MCF 10A (cell line): ENCODE measurements at regions not wholly inside any gene's neighbourhood (a gene's known extent, or its start where the extent isn't known, plus 50 kb on each side); places are given as distances from the start of the nearest gene placed in this dataset.

Experiments
- BruUV-seq: library from RNA; stranded (reverse); fragments of 400-500 nt; replicated peaks from 2 replicates; lab custom pipeline; 2021; lab: Mats Ljungman, UMichigan
- CTCF ChIA-PET: fragments of 300-600 bp; sonication (Branson Sonifier 250); formaldehyde crosslinking; extraction: SDS; loops from one replicate; lab custom pipeline; 2021; ENCODE audit warnings: antibody characterized with exemption, inconsistent platforms; lab: Yijun Ruan, JAX
- POLR2A ChIA-PET: fragments of 300-600, 350-650 bp; sonication (Branson Sonifier 250); formaldehyde crosslinking; extraction: SDS; loops from one replicate; lab custom pipeline; 2020; ENCODE audit warnings: antibody characterized with exemption, inconsistent platforms; lab: Yijun Ruan, JAX
- DNase-seq: peaks from one replicate; pipeline ENCODE4 v3.0.0-alpha.2; 2018; ENCODE audit not compliant: unreplicated experiment
- H3K27ac Mint-ChIP-seq: one replicate; pipeline ENCODE4 v1.8.0; 2022; ENCODE audit warnings: mild to moderate bottlenecking, low read depth, mixed read lengths; ENCODE audit not compliant: unreplicated experiment
- H3K27me3 Mint-ChIP-seq: one replicate; pipeline ENCODE4 v1.8.0; 2022; ENCODE audit warnings: mixed read lengths; ENCODE audit not compliant: insufficient read depth, unreplicated experiment
- H3K36me3 Mint-ChIP-seq: one replicate; pipeline ENCODE4 v1.8.0; 2022; ENCODE audit warnings: mild to moderate bottlenecking, moderate library complexity, mixed read lengths; ENCODE audit not compliant: insufficient read depth, unreplicated experiment
- H3K4me1 Mint-ChIP-seq: one replicate; pipeline ENCODE4 v1.8.0; 2022; ENCODE audit warnings: mixed read lengths; ENCODE audit not compliant: insufficient read depth, unreplicated experiment
- H3K4me3 Mint-ChIP-seq: one replicate; pipeline ENCODE4 v1.8.0; 2022; ENCODE audit warnings: mild to moderate bottlenecking, moderate library complexity, mixed read lengths; ENCODE audit not compliant: unreplicated experiment
- H3K9me3 Mint-ChIP-seq: one replicate; pipeline ENCODE4 v1.8.0; 2022; ENCODE audit warnings: mixed read lengths; ENCODE audit not compliant: unreplicated experiment
- intact Hi-C: fragments of 100-400 bp; cut with micrococcal nuclease; formaldehyde crosslinking; loops from 2 replicates; pipeline ENCODE4 v1.14.1; 2022
- TF ChIP-seq, protein P1 (sequence below): fragments of 200-600 bp; IDR thresholded peaks from one replicate; pipeline ENCODE4 v1.8.0; 2022; ENCODE audit warnings: antibody characterized with exemption, mild to moderate bottlenecking; ENCODE audit not compliant: unreplicated experiment

DNA sequence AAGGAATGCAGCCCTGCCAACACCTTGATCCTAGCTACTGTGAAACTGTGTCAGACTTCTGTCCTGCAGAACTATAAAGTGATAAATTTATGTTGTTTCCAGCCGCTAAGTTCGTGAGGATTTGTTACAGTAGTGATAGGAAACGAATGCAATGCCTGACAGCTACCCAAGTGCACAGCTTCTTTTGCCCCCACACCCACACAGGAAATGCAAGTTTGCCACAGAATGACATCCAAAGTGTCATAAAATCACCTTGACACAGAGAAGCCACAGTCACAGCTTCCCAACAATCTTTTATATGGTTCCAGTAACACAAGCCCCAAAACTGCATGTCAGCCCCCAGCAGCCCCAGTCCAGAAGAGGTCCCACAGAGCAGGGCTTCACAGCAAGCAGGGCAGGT is 216.9 kb upstream of the S100G start:
- no peak for DNase-seq
- ChIA-PET CTCF (interaction anchor here (0.5 to 2.0 kb wide), 2 partner anchors 12 to 197 kb away, joined by 4 to 8 read pairs; no protein-coding TSS in a partner anchor), POLR2A (interaction anchor here (0.6 kb wide), 2 partner anchors 253 to 539 kb away, joined by 3 read pairs; no protein-coding TSS in a partner anchor)
- intact Hi-C loops: loop anchor here (10.0 kb wide), 1 partner anchor 578 kb away; the partner anchor contains the start of gene AP1S2
- no TSS peak for BruUV-seq
- no peak overlapping the region for H3K4me3 Mint-ChIP-seq
- no peaks in the 10 kb centered on the region for H3K4me1 Mint-ChIP-seq
- no peaks in the 10 kb centered on the region for H3K36me3 Mint-ChIP-seq
- no peaks in the 10 kb centered on the region for H3K9me3 Mint-ChIP-seq
- H3K27me3 Mint-ChIP-seq: peaks cover 18% of the 10 kb centered on the region
- TF ChIP-seq, protein P1, sequence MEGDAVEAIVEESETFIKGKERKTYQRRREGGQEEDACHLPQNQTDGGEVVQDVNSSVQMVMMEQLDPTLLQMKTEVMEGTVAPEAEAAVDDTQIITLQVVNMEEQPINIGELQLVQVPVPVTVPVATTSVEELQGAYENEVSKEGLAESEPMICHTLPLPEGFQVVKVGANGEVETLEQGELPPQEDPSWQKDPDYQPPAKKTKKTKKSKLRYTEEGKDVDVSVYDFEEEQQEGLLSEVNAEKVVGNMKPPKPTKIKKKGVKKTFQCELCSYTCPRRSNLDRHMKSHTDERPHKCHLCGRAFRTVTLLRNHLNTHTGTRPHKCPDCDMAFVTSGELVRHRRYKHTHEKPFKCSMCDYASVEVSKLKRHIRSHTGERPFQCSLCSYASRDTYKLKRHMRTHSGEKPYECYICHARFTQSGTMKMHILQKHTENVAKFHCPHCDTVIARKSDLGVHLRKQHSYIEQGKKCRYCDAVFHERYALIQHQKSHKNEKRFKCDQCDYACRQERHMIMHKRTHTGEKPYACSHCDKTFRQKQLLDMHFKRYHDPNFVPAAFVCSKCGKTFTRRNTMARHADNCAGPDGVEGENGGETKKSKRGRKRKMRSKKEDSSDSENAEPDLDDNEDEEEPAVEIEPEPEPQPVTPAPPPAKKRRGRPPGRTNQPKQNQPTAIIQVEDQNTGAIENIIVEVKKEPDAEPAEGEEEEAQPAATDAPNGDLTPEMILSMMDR: no peak
- no peak overlapping the region for H3K27ac Mint-ChIP-seq

DNA sequence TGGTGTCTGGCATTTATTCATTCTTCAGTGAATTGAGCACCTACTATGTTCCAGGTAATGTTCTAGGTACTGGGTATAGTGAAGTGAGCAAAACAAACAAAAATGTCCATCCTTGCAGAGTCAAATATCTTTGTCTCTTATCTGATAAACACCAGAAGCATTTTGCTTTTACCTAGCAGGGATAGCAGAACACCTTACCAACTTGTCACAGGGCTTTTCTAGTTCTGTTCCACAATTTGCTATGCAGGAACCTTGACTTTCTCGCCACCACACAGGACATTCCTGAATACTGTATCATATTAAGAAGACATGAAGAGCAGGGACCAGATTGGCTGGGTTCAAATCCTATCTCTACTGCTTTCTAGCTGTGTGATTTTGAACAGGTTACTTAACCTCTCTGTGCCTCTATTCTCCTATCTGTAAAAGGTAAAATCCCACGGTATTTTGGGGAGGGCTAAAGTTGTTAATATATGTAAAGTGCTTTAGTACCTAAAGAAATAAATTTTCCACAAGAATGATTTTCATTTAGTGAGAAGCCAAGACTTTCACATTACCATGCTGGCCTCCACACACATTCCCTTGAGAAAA is 214.5 kb upstream of the S100G start:
- no peak for DNase-seq
- BruUV-seq: no TSS peak
- Mint-ChIP-seq H3K27me3 (peaks cover 28% of the 10 kb centered on the region), H3K4me3 (no peak overlapping the region), H3K27ac (no peak overlapping the region), H3K4me1 (no peaks in the 10 kb centered on the region), H3K9me3 (no peaks in the 10 kb centered on the region), H3K36me3 (no peaks in the 10 kb centered on the region)
- ChIA-PET POLR2A (no interaction called here), CTCF (interaction anchor here (0.5 to 3.4 kb wide), 18 partner anchors 9 to 313 kb away, joined by 3 to 37 read pairs (median 6); partner anchors contain the start of gene GRPR)
- TF ChIP-seq, protein P1: no peak
- intact Hi-C loops: loop anchor here (10.0 kb wide), 1 partner anchor 581 kb away; the partner anchor contains the start of gene AP1S2

- intact Hi-C loops: loop anchor here (1.0 to 10.0 kb wide), 3 partner anchors 235 to 582 kb away; partner anchors contain the start of gene AP1S2
- no peaks in the 10 kb centered on the region for H3K4me1 Mint-ChIP-seq
- ChIA-PET CTCF (interaction anchor here (0.5 to 3.4 kb wide), 71 partner anchors 8 to 678 kb away, joined by 3 to 37 read pairs (median 5); partner anchors contain the start of gene GRPR), POLR2A (interaction anchor here (0.5 to 0.6 kb wide), 2 partner anchors 40 to 204 kb away, joined by 3 read pairs; no protein-coding TSS in a partner anchor)
- BruUV-seq: no TSS peak
- no peaks in the 10 kb centered on the region for H3K9me3 Mint-ChIP-seq
- no peaks in the 10 kb centered on the region for H3K36me3 Mint-ChIP-seq
- H3K27me3 Mint-ChIP-seq: peaks cover 22% of the 10 kb centered on the region
- TF ChIP-seq, protein P1: peak; percentile 69
- no peak overlapping the region for H3K4me3 Mint-ChIP-seq
- no peak overlapping the region for H3K27ac Mint-ChIP-seq
- peak; percentile 91 for DNase-seq
These were observed 213.4 kb upstream of the S100G start for GRCh38 chrX:16436348-16437188.

DNA sequence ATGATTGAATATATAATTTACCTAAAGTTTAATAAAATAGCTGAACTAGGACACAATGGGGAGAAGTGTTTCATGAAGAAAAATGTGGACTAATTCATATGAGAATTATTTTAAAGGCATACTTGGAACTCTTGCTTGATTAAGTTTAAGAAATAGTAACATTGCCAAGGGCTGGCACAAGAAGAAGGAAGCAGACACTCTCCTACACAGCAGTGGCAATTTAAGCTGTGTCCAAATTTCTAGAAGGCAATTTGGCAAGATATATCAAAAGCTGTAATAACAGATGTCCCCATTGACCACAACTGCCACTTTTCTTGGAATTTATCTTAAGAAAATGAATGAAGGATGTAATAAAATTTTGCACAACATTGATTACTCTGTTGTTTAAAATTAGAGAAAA is 209.5 kb upstream of the S100G start:
- H3K4me1 Mint-ChIP-seq: no peaks in the 10 kb centered on the region
- no peak overlapping the region for H3K27ac Mint-ChIP-seq
- H3K4me3 Mint-ChIP-seq: no peak overlapping the region
- ChIA-PET POLR2A (no interaction called here), CTCF (interaction anchor here (0.8 to 1.4 kb wide), 2 partner anchors 315 to 760 kb away, joined by 3 read pairs; no protein-coding TSS in a partner anchor)
- BruUV-seq: no TSS peak
- peaks cover 37% of the 10 kb centered on the region for H3K27me3 Mint-ChIP-seq
- intact Hi-C loops: loop anchor here (10.0 kb wide), 1 partner anchor 506 kb away; no protein-coding TSS in a partner anchor
- TF ChIP-seq, protein P1: no peak
- H3K9me3 Mint-ChIP-seq: no peaks in the 10 kb centered on the region
- no peaks in the 10 kb centered on the region for H3K36me3 Mint-ChIP-seq
- DNase-seq: no peak
